ENCODE measurements at regions not wholly inside any gene's neighbourhood (a gene's known extent, or its start where the extent isn't known, plus 50 kb on each side); places are given as distances from the start of the nearest gene placed in this dataset.

GRCh38 chr1:55716610-55717009 is 501.4 kb upstream of the USP24 start:
- no peak for DNase-seq
- intact Hi-C loops (cut with DNase I) = no loop called here

- intact Hi-C loops (cut with DNase I) = no loop called here
These were observed 501.0 kb upstream of the USP24 start for GRCh38 chr1:55716151-55716550.

GRCh38 chr1:55714230-55714629 is 499.1 kb upstream of the USP24 start:
- DNase-seq = no peak
- intact Hi-C loops (cut with DNase I) = no loop called here

More at GRCh38 chr1:55716151-55716550, 501.0 kb upstream of the USP24 start:
- DNase-seq = no peak

- intact Hi-C loops (cut with DNase I) = no loop called here
- DNase-seq = no peak
These were observed 498.4 kb upstream of the USP24 start for GRCh38 chr1:55713516-55713915.

- no peak for DNase-seq
- intact Hi-C loops (cut with DNase I) = no loop called here
These were observed 497.0 kb upstream of the USP24 start for GRCh38 chr1:55712148-55712547.

GRCh38 chr1:55708781-55709180 is 493.6 kb upstream of the USP24 start:
- DNase-seq = no peak
- intact Hi-C loops (cut with DNase I) = no loop called here

- intact Hi-C loops (cut with DNase I) = no loop called here
- DNase-seq = no peak
These were observed 492.7 kb upstream of the USP24 start for GRCh38 chr1:55707846-55708245.

- intact Hi-C loops (cut with DNase I) = no loop called here
- no peak for DNase-seq
These were observed 492.0 kb upstream of the USP24 start for GRCh38 chr1:55707196-55707595.

- DNase-seq = no peak
- intact Hi-C loops (cut with DNase I) = no loop called here
These were observed 491.2 kb upstream of the USP24 start for GRCh38 chr1:55706397-55706796.

GRCh38 chr1:55703726-55704363 is 488.7 kb upstream of the USP24 start:
- no peak for DNase-seq
- intact Hi-C loops (cut with DNase I) = no loop called here

GRCh38 chr1:55702064-55702463 is 486.9 kb upstream of the USP24 start:
- peak in 1 of 42 donors; percentile 8 for DNase-seq
- intact Hi-C loops (cut with DNase I) = no loop called here

GRCh38 chr1:55700359-55701130 is 485.4 kb upstream of the USP24 start:
- intact Hi-C loops (cut with DNase I) = no loop called here
- DNase-seq = no peak

GRCh38 chr1:55699228-55699627 is 484.1 kb upstream of the USP24 start:
- intact Hi-C loops (cut with DNase I) = no loop called here
- DNase-seq = no peak

GRCh38 chr1:55697997-55698535 is 482.9 kb upstream of the USP24 start:
- intact Hi-C loops (cut with DNase I) = no loop called here
- no peak for DNase-seq

GRCh38 chr1:55696891-55697290 is 481.7 kb upstream of the USP24 start:
- intact Hi-C loops (cut with DNase I) = no loop called here
- no peak for DNase-seq

- DNase-seq = no peak
- intact Hi-C loops (cut with DNase I) = no loop called here
These were observed 481.1 kb upstream of the USP24 start for GRCh38 chr1:55696181-55696754.

- intact Hi-C loops (cut with DNase I) = no loop called here
- no peak for DNase-seq
These were observed 480.4 kb upstream of the USP24 start for GRCh38 chr1:55695552-55695951.

- DNase-seq = no peak
- intact Hi-C loops (cut with DNase I) = no loop called here
These were observed 480.0 kb upstream of the USP24 start for GRCh38 chr1:55695151-55695550.

- intact Hi-C loops (cut with DNase I) = no loop called here
- DNase-seq = no peak
These were observed 479.2 kb upstream of the USP24 start for GRCh38 chr1:55694310-55694801.

GRCh38 chr1:55692726-55693125 is 477.6 kb upstream of the USP24 start:
- DNase-seq = no peak
- intact Hi-C loops (cut with DNase I) = no loop called here
